ENCODE measurements at regions not wholly inside any gene's neighbourhood (a gene's known extent, or its start where the extent isn't known, plus 50 kb on each side); places are given as distances from the start of the nearest gene placed in this dataset.

GRCh38 chr1:81590171-81590570 lies 210.6 kb upstream of the ADGRL2 start (continued):
- TF ChIP-seq ZSCAN5A (CRISPR knock-in tag; IDR thresholded peaks at IDR 0.05; ENCODE audit: borderline replicate concordance), result no peak
- no peak for TF ChIP-seq RARA (CRISPR knock-in tag; IDR thresholded peaks at IDR 0.05)
- TF ChIP-seq ATF7 (IDR thresholded peaks at IDR 0.05), result no peak
- no peak for TF ChIP-seq ATF7 (CRISPR knock-in tag; IDR thresholded peaks at IDR 0.05)
- no peak for TF ChIP-seq FOXJ3 (CRISPR knock-in tag; IDR thresholded peaks at IDR 0.05; ENCODE audit: borderline replicate concordance)
- no peak for TF ChIP-seq TGIF2 (CRISPR knock-in tag; IDR thresholded peaks at IDR 0.05)
- TF ChIP-seq ZNF235 (CRISPR knock-in tag; IDR thresholded peaks at IDR 0.05; ENCODE audit: borderline replicate concordance), result no peak
- no peak for TF ChIP-seq ZBTB7B (CRISPR knock-in tag; IDR thresholded peaks at IDR 0.05)
- TF ChIP-seq BRCA1 (CRISPR knock-in tag; IDR thresholded peaks at IDR 0.05), result no peak
- no peak for TF ChIP-seq MED8 (CRISPR knock-in tag; IDR thresholded peaks at IDR 0.05; ENCODE audit: insufficient replicate concordance)

GRCh38 chr1:81588149-81588548 lies 212.6 kb upstream of the ADGRL2 start:
- intact Hi-C loops (cut with micrococcal nuclease; ENCODE audit: unreplicated experiment), result no loop called here
- Histone ChIP-seq H4K20me1 (ENCODE audit: insufficient read depth, low read length) (no peaks in the 10 kb centered on the region), H3K9ac (ENCODE audit: insufficient read depth, low read depth, low read length) (no peak overlapping the region), H3K36me3 (replicated peaks in 1 of 2; ENCODE audit: control insufficient read depth in 1 of 2, insufficient read depth in 2 of 2, low read length in 2 of 2) (no peaks in the 10 kb centered on the region), H3K4me1 (ENCODE audit: insufficient read depth, low read length) (no peaks in the 10 kb centered on the region), H3K4me2 (ENCODE audit: low read depth, low read length) (no peak overlapping the region), H3K4me3 (replicated peaks in 1 of 3; ENCODE audit: insufficient read depth in 1 of 3, low read depth in 2 of 3, low read length in 3 of 3) (no peak overlapping the region), H2AFZ (ENCODE audit: low read length) (no peak overlapping the region), H3K9me3 (ENCODE audit: low read length) (peaks cover 33% of the 10 kb centered on the region; the same call in 1 of the 2 replicates), H3K79me2 (ENCODE audit: insufficient read depth, low read length) (no peaks in the 10 kb centered on the region), H3K27me3 (ENCODE audit: control insufficient read depth in 1 of 2, insufficient read depth in 2 of 2, low read length in 2 of 2) (no peaks in the 10 kb centered on the region), H3K27ac (ENCODE audit: extremely low read length, insufficient read depth, low read length) (no peak overlapping the region)
- 3% methylated on average over 3 of the region's 3 CpGs for WGBS (ENCODE audit: low lambda C conversion rate)
- no TSS peak for BruUV-seq (replicated peaks)
- POLR2A ChIA-PET, result no interaction called here
- in situ Hi-C loops (cut with HindIII; ENCODE audit: extremely low pct_ligation_motif_present, low pct_unique_long_range_greater_than_20kb), result no loop called here
- ATAC-seq (no peak), DNase-seq (ENCODE audit: low spot score) (no peak), FAIRE-seq (no peak)
- CTCF ChIA-PET (ENCODE audit: low intra/inter-chr PET ratio, low total read pairs), result no interaction called here
- TF ChIP-seq ZNF205 (CRISPR knock-in tag; IDR thresholded peaks at IDR 0.05), result no peak
- TF ChIP-seq ZNF329 (CRISPR knock-in tag; IDR thresholded peaks at IDR 0.05; ENCODE audit: low read depth), result no peak
- no peak for TF ChIP-seq ZNF335 (CRISPR knock-in tag; IDR thresholded peaks at IDR 0.05)
- no peak for TF ChIP-seq ZNF761 (CRISPR knock-in tag; conservative IDR thresholded peaks at IDR 0.05)
- TF ChIP-seq MIXL1 (CRISPR knock-in tag; IDR thresholded peaks at IDR 0.05), result no peak
- no peak for TF ChIP-seq RAD21 (CRISPR knock-in tag; IDR thresholded peaks at IDR 0.05)
- TF ChIP-seq ZNF687 (CRISPR knock-in tag; IDR thresholded peaks at IDR 0.05), result no peak
- no peak for TF ChIP-seq TSC22D2 (CRISPR knock-in tag; IDR thresholded peaks at IDR 0.05; ENCODE audit: borderline replicate concordance)
- TF ChIP-seq ZNF784 (CRISPR knock-in tag; IDR thresholded peaks at IDR 0.05; ENCODE audit: borderline replicate concordance), result no peak
- no peak for TF ChIP-seq DMAP1 (CRISPR knock-in tag; IDR thresholded peaks at IDR 0.05)
- no peak for TF ChIP-seq ZSCAN21 (CRISPR knock-in tag; IDR thresholded peaks at IDR 0.05; ENCODE audit: borderline replicate concordance)
- no peak for TF ChIP-seq YEATS4 (CRISPR knock-in tag; IDR thresholded peaks at IDR 0.05; ENCODE audit: borderline replicate concordance)

Measured in HepG2 (cell line).